GM18508 (cell line): ENCODE measurements at regions not wholly inside any gene's neighbourhood (a gene's known extent, or its start where the extent isn't known, plus 50 kb on each side); places are given as distances from the start of the nearest gene placed in this dataset.

ENCODE experiments used
- ATAC-seq: cut with Tn5 transposase; IDR thresholded peaks from one replicate; pipeline ENCODE4 v1.9.1; 2021; ENCODE audit warnings: moderate number of reproducible peaks; ENCODE audit not compliant: insufficient read depth, unreplicated experiment

- no peak for ATAC-seq
Measured at GRCh38 chr22:49229483-49230193, 598.0 kb downstream of the BRD1 start.

- no peak for ATAC-seq
Measured at GRCh38 chr22:49228431-49229037, 599.1 kb downstream of the BRD1 start.

GRCh38 chr22:49227670-49228069 lies 600.0 kb downstream of the BRD1 start:
- no peak for ATAC-seq

- ATAC-seq, result no peak
Measured at GRCh38 chr22:49226096-49226495, 601.6 kb downstream of the BRD1 start.

- no peak for ATAC-seq
Measured at GRCh38 chr22:49224243-49224642, 603.4 kb downstream of the BRD1 start.

- ATAC-seq, result no peak
Measured at GRCh38 chr22:49218142-49218541, 609.5 kb downstream of the BRD1 start.

GRCh38 chr22:49216579-49216978 lies 611.1 kb downstream of the BRD1 start:
- ATAC-seq, result no peak

- ATAC-seq, result no peak
Measured at GRCh38 chr22:49215840-49216239, 611.8 kb downstream of the BRD1 start.

- no peak for ATAC-seq
Measured at GRCh38 chr22:49214976-49215375, 612.7 kb downstream of the BRD1 start.

GRCh38 chr22:49213731-49214352 lies 613.8 kb downstream of the BRD1 start:
- ATAC-seq, result no peak

GRCh38 chr22:49212466-49212865 lies 615.2 kb downstream of the BRD1 start:
- no peak for ATAC-seq

GRCh38 chr22:49212002-49212401 lies 615.7 kb downstream of the BRD1 start:
- ATAC-seq, result no peak

- ATAC-seq, result no peak
Measured at GRCh38 chr22:49211176-49211575, 616.5 kb downstream of the BRD1 start.

- no peak for ATAC-seq
Measured at GRCh38 chr22:49210606-49211005, 617.1 kb downstream of the BRD1 start.

GRCh38 chr22:49209452-49210195 lies 618.0 kb downstream of the BRD1 start:
- no peak for ATAC-seq

GRCh38 chr22:49208768-49209252 lies 618.9 kb downstream of the BRD1 start:
- ATAC-seq, result no peak

GRCh38 chr22:49208004-49208402 lies 619.7 kb downstream of the BRD1 start:
- ATAC-seq, result no peak

GRCh38 chr22:49207008-49208003 lies 620.4 kb downstream of the BRD1 start:
- ATAC-seq, result no peak

GRCh38 chr22:49206281-49206680 lies 621.4 kb downstream of the BRD1 start:
- ATAC-seq, result no peak

GRCh38 chr22:49205483-49205800 lies 622.2 kb downstream of the BRD1 start:
- ATAC-seq, result no peak
